NCI-H510A treated with DMSO at 0.1 percent for 48 hours (cell line): ENCODE measurements at regions not wholly inside any gene's neighbourhood (a gene's known extent, or its start where the extent isn't known, plus 50 kb on each side); places are given as distances from the start of the nearest gene placed in this dataset.
"Not testable (repeated sequence)": the region's sequence is repeated elsewhere in the genome, so short reads cannot be mapped to it uniquely, and the experiment has no call there.

ENCODE experiments used
- DNase-seq: peaks from one replicate; lab custom pipeline; 2025; lab: John Stamatoyannopoulos, UW

- DNase-seq, result no peak
Observed at GRCh38 chr4:177948853-177949252, 506.6 kb upstream of the AGA start.

GRCh38 chr4:177951026-177951425 is 508.8 kb upstream of the AGA start:
- DNase-seq, result no peak

GRCh38 chr4:177952723-177953122 is 510.5 kb upstream of the AGA start:
- no peak for DNase-seq

GRCh38 chr4:177957596-177958360 is 515.5 kb upstream of the AGA start:
- no peak for DNase-seq

- DNase-seq, result no peak
Observed at GRCh38 chr4:177960566-177960965, 518.3 kb upstream of the AGA start.

GRCh38 chr4:177961761-177962380 is 519.6 kb upstream of the AGA start:
- DNase-seq, result no peak

GRCh38 chr4:177964061-177964460 is 521.8 kb upstream of the AGA start:
- DNase-seq, result no peak

GRCh38 chr4:177964693-177965168 is 522.5 kb upstream of the AGA start:
- no peak for DNase-seq

- DNase-seq, result no peak
Observed at GRCh38 chr4:177967328-177967727, 525.1 kb upstream of the AGA start.

GRCh38 chr4:177968817-177969442 is 526.7 kb upstream of the AGA start:
- DNase-seq, result no peak

GRCh38 chr4:177974461-177974860 is 532.2 kb upstream of the AGA start:
- DNase-seq, result no peak

GRCh38 chr4:177975315-177975987 is 533.2 kb upstream of the AGA start:
- no peak for DNase-seq

- DNase-seq, result no peak
Observed at GRCh38 chr4:177986236-177986635, 544.0 kb upstream of the AGA start.

GRCh38 chr4:177987896-177988295 is 545.7 kb upstream of the AGA start:
- no peak for DNase-seq

GRCh38 chr4:177989503-177990201 is 547.4 kb upstream of the AGA start:
- no peak for DNase-seq

- no peak for DNase-seq
Observed at GRCh38 chr4:178003098-178003657, 560.9 kb upstream of the AGA start.

GRCh38 chr4:178010596-178010995 is 568.4 kb upstream of the AGA start:
- DNase-seq, result no peak

GRCh38 chr4:178015046-178015445 is 572.8 kb upstream of the AGA start:
- not testable (repeated sequence) for DNase-seq

GRCh38 chr4:178026999-178027398 is 584.8 kb upstream of the AGA start:
- DNase-seq, result no peak

GRCh38 chr4:178027796-178028195 is 585.6 kb upstream of the AGA start:
- DNase-seq, result no peak

- DNase-seq, result no peak
Observed at GRCh38 chr4:178028481-178028880, 586.2 kb upstream of the AGA start.
